Loucy (cell line): ENCODE measurements at regions not wholly inside any gene's neighbourhood (a gene's known extent, or its start where the extent isn't known, plus 50 kb on each side); places are given as distances from the start of the nearest gene placed in this dataset.

Experiments used
- CTCF ChIP-seq: fragments of 200-600 bp; sonication (generic); conservative IDR thresholded peaks from 2 replicates; pipeline ENCODE4 v1.5.1; 2014; ENCODE audit warnings: mild to moderate bottlenecking, antibody characterized with exemption, low read length
- EZH2phosphoT487 ChIP-seq: fragments of 200-600 bp; IDR thresholded peaks from 2 replicates; pipeline ENCODE4 v1.6.1; 2018; ENCODE audit warnings: antibody characterized with exemption, mild to moderate bottlenecking, moderate library complexity, borderline replicate concordance

- TF ChIP-seq CTCF, result 0 out of 2 replicates have a peak, but pooled peaks have one; percentile 16
- TF ChIP-seq EZH2phosphoT487, result no peak
Measured at GRCh38 chr6:122871079-122871478, 82.0 kb downstream of the SMPDL3A start.
